SK-N-SH (cell line): ENCODE measurements at regions not wholly inside any gene's neighbourhood (a gene's known extent, or its start where the extent isn't known, plus 50 kb on each side); places are given as distances from the start of the nearest gene placed in this dataset.
A peak's percentile ranks its signal among the peaks of the same experiment; 100 is the strongest.

Source experiments
- CTCF ChIA-PET: fragments of 300-600, 350-600 bp; formaldehyde crosslinking; extraction: SDS; loops from one replicate; lab custom pipeline; 2021; lab: Yijun Ruan, JAX
- POLR2A ChIA-PET: fragments of 350-600 bp; sonication (Branson Sonifier 250); formaldehyde crosslinking; extraction: SDS; loops from one replicate; lab custom pipeline; 2020; ENCODE audit warnings: antibody characterized with exemption, inconsistent platforms; lab: Yijun Ruan, JAX
- DNase-seq: peaks from one replicate; pipeline ENCODE4 v3.0.0; 2012
- H2AFZ ChIP-seq: fragments of 200-600 bp; sonication (generic); 2 replicates; pipeline ENCODE4 v1.8.1; 2016; ENCODE audit warnings: antibody characterized with exemption, mild to moderate bottlenecking, low read depth
- H3F3A ChIP-seq: fragments of 200-600 bp; sonication (generic); replicated peaks from 2 replicates; pipeline ENCODE3; 2016; ENCODE audit warnings: antibody characterized with exemption, mild to moderate bottlenecking; ENCODE audit not compliant: insufficient read depth
- H3K27ac ChIP-seq, 2 experiments: fragments of 200-500 bp in 1 of 2; fragments of 200-600 bp in 1 of 2; sonication (Bioruptor generic) in 1 of 2; sonication (generic), shearing (Covaris generic) in 1 of 2; 2 replicates each; pipeline versions ENCODE4 v1.5.1 to v1.6.1; 2014 to 2016; ENCODE audit warnings: low read depth in 2 of 2, inconsistent platforms in 1 of 2, low read length in 1 of 2, mild to moderate bottlenecking in 1 of 2, mixed read lengths in 1 of 2
- H3K27me3 ChIP-seq: fragments of 200-600 bp; sonication (generic), shearing (Covaris generic); 2 replicates; pipeline ENCODE4 v1.6.1; 2016; ENCODE audit warnings: mixed run types; ENCODE audit not compliant: insufficient read depth
- H3K36me3 ChIP-seq, 2 experiments: fragments of 200-500 bp in 1 of 2; fragments of 200-600 bp in 1 of 2; sonication (Bioruptor generic) in 1 of 2; sonication (generic) in 1 of 2; replicated peaks in 1 of 2; 2 replicates each; pipeline versions ENCODE3 to v1.5.1; 2014 to 2016; ENCODE audit warnings: low read length in 1 of 2, mild to moderate bottlenecking in 1 of 2; ENCODE audit not compliant: insufficient read depth in 2 of 2, control insufficient read depth in 1 of 2
- H3K4me1 ChIP-seq, 2 experiments: fragments of 200-500 bp in 1 of 2; fragments of 200-600 bp in 1 of 2; sonication (Bioruptor generic) in 1 of 2; sonication (generic), shearing (Covaris generic) in 1 of 2; 2 replicates each; pipeline versions ENCODE4 v1.5.1 to v1.6.1; 2014 to 2016; ENCODE audit warnings: low read depth in 1 of 2, low read length in 1 of 2, mixed run types in 1 of 2; ENCODE audit not compliant: insufficient read depth in 2 of 2, control insufficient read depth in 1 of 2
- H3K4me2 ChIP-seq: fragments of 200-600 bp; sonication (generic), shearing (Covaris generic); 2 replicates; pipeline ENCODE4 v1.6.1; 2017; ENCODE audit warnings: mixed run types
- H3K4me3 ChIP-seq, 2 experiments: fragments of 200-500 bp in 1 of 2; fragments of 200-600 bp in 1 of 2; sonication (Bioruptor generic) in 1 of 2; sonication (generic), shearing (Covaris generic) in 1 of 2; 2 replicates each; pipeline versions ENCODE4 v1.5.1 to v1.8.1; 2014 to 2016; ENCODE audit warnings: low read depth in 2 of 2, inconsistent platforms in 1 of 2, low read length in 1 of 2, mild to moderate bottlenecking in 1 of 2, mixed read lengths in 1 of 2, moderate library complexity in 1 of 2
- H3K79me2 ChIP-seq: fragments of 200-600 bp; sonication (generic); 2 replicates; pipeline ENCODE4 v1.8.1; 2017; ENCODE audit warnings: mild to moderate bottlenecking; ENCODE audit not compliant: insufficient read depth
- H3K9ac ChIP-seq: fragments of 200-600 bp; sonication (generic); 2 replicates; pipeline ENCODE4 v1.6.1; 2017; ENCODE audit warnings: mixed run types
- H3K9me2 ChIP-seq: fragments of 200-600 bp; sonication (generic); 2 replicates; pipeline ENCODE4 v1.6.1; 2017; ENCODE audit warnings: mixed run types
- H3K9me3 ChIP-seq: fragments of 200-600 bp; sonication (generic); 2 replicates; pipeline ENCODE4 v1.6.1; 2017; ENCODE audit warnings: mixed run types, mild to moderate bottlenecking, moderate library complexity
- H4K20me1 ChIP-seq: fragments of 200-600 bp; sonication (generic); 2 replicates; pipeline ENCODE4 v1.6.1; 2017; ENCODE audit warnings: mild to moderate bottlenecking, mixed run types; ENCODE audit not compliant: insufficient read depth
- CTCF ChIP-seq: fragments of 200-600 bp; sonication (generic); IDR thresholded peaks from 2 replicates; pipeline ENCODE4 v1.6.1; 2017; ENCODE audit warnings: antibody characterized with exemption, mild to moderate bottlenecking, moderate library complexity
- ELF1 ChIP-seq: IDR thresholded peaks from 2 replicates; pipeline ENCODE4 v1.4.0; 2012
- EP300 ChIP-seq, 2 experiments: IDR thresholded peaks; 2 replicates each; pipeline versions ENCODE4 v1.4.0 to v1.6.1; 2012; ENCODE audit warnings: borderline replicate concordance in 1 of 2, low read depth in 1 of 2, low read length in 1 of 2
- EZH2phosphoT487 ChIP-seq: fragments of 200-600 bp; sonication (generic); IDR thresholded peaks from 2 replicates; pipeline ENCODE4 v1.6.1; 2017; ENCODE audit warnings: low read depth, mixed run types, mild to moderate bottlenecking, antibody characterized with exemption, moderate library complexity, borderline replicate concordance
- FOSL2 ChIP-seq: IDR thresholded peaks from 2 replicates; pipeline ENCODE4 v1.4.0; 2012; ENCODE audit warnings: low read depth, mild to moderate bottlenecking, moderate library complexity, borderline replicate concordance
- FOXJ3 ChIP-seq: sonication (generic); formaldehyde crosslinking; IDR thresholded peaks from 2 replicates; pipeline ENCODE4 v1.5.1; 2020; ENCODE audit warnings: mild to moderate bottlenecking, missing genetic modification reagents
- GATA2 ChIP-seq: sonication (generic); formaldehyde crosslinking; IDR thresholded peaks from 2 replicates; pipeline ENCODE4 v1.5.0; 2020; ENCODE audit warnings: mild to moderate bottlenecking, missing genetic modification reagents
- NRF1 ChIP-seq: IDR thresholded peaks from 2 replicates; pipeline ENCODE4 v1.6.1; 2012; ENCODE audit warnings: low read depth, mild to moderate bottlenecking, low read length
- RFX5 ChIP-seq: IDR thresholded peaks from 2 replicates; pipeline ENCODE4 v1.6.1; 2012; ENCODE audit warnings: mild to moderate bottlenecking, improper control_type of control experiment, low read length
- TCF12 ChIP-seq: IDR thresholded peaks from 2 replicates; pipeline ENCODE4 v1.4.0; 2012
- USF2 ChIP-seq: fragments of 150-350 bp; IDR thresholded peaks from 2 replicates; pipeline ENCODE4 v1.6.1; 2017; ENCODE audit warnings: antibody characterized with exemption, low read length, low read depth, borderline replicate concordance
- YY1 ChIP-seq: IDR thresholded peaks from 2 replicates; pipeline ENCODE4 v1.4.0; 2012; ENCODE audit warnings: low read depth, mild to moderate bottlenecking
- WGBS: methylation state at CpG from one replicate; pipeline ENCODE4 v1.1.6; 2017; ENCODE audit warnings: low lambda C conversion rate; 5-methylcytosine and 5-hydroxymethylcytosine counted together
- TF ChIP-seq, protein P1 (sequence below): IDR thresholded peaks from 2 replicates; pipeline ENCODE4 v1.4.0; 2012; ENCODE audit warnings: low read depth
- TF ChIP-seq, protein P2 (sequence below): fragments of 150-350 bp; IDR thresholded peaks from 2 replicates; pipeline ENCODE4 v1.6.1; 2016; ENCODE audit warnings: mild to moderate bottlenecking, low read depth, low read length

- TF ChIP-seq USF2 (no peak), RFX5 (no peak), YY1 (no peak), FOSL2 (peak; percentile 30; the same call in 1 of the 2 replicates), NRF1 (no peak), EZH2phosphoT487 (no peak), EP300 (IDR thresholded peaks at IDR 0.05; ENCODE audit: borderline replicate concordance in 1 of 2, low read depth in 1 of 2, low read length in 1 of 2) (0 out of 4 replicates have a peak, but pooled peaks of 1 of the 2 experiments have one; percentile 14), ELF1 (no peak)
- TF ChIP-seq, protein P1, sequence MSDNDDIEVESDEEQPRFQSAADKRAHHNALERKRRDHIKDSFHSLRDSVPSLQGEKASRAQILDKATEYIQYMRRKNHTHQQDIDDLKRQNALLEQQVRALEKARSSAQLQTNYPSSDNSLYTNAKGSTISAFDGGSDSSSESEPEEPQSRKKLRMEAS, result no peak
Observed at GRCh38 chr3:30462721-30463470, 143.5 kb upstream of the TGFBR2 start (continued).

- ChIA-PET POLR2A (no interaction called here), CTCF (no interaction called here)
Observed at GRCh38 chr3:30464381-30464780, 142.0 kb upstream of the TGFBR2 start.

GRCh38 chr3:30465454-30465853 lies 140.9 kb upstream of the TGFBR2 start:
- H3K27me3 ChIP-seq, result no peaks in the 10 kb centered on the region
- TF ChIP-seq CTCF (no peak), ELF1 (no peak), GATA2 (no peak), FOSL2 (no peak), RFX5 (no peak), NRF1 (no peak)
- H3K4me1 ChIP-seq, result peaks cover 0 to 16% of the 10 kb centered on the region in 2 experiments; a peak in 1 of 4 replicates
- peaks cover 19% of the 10 kb centered on the region for H3F3A ChIP-seq
- no peaks in the 10 kb centered on the region for H3K79me2 ChIP-seq
- no peak overlapping the region for H3K27ac ChIP-seq
- 75% methylated on average over 2 of the region's 2 CpGs for WGBS
- DNase-seq, result no peak
- POLR2A ChIA-PET, result no interaction called here
- no peaks in the 10 kb centered on the region for H3K9me2 ChIP-seq
- H2AFZ ChIP-seq, result no peak overlapping the region
- no peaks in the 10 kb centered on the region for H3K9me3 ChIP-seq
- H3K9ac ChIP-seq, result no peak overlapping the region
- H3K4me3 ChIP-seq, result no peak overlapping the region
- no peaks in the 10 kb centered on the region for H3K36me3 ChIP-seq
- H3K4me2 ChIP-seq, result no peak overlapping the region
- CTCF ChIA-PET, result no interaction called here
- no peaks in the 10 kb centered on the region for H4K20me1 ChIP-seq

More at GRCh38 chr3:30464381-30464780, 142.0 kb upstream of the TGFBR2 start:
- peaks cover 11% of the 10 kb centered on the region for H3F3A ChIP-seq
- no peaks in the 10 kb centered on the region for H3K9me3 ChIP-seq
- TF ChIP-seq GATA2 (no peak), EP300 (IDR thresholded peaks at IDR 0.05; ENCODE audit: borderline replicate concordance in 1 of 2, low read depth in 1 of 2, low read length in 1 of 2) (no peak), TCF12 (no peak), RFX5 (no peak), FOXJ3 (CRISPR knock-in tag) (no peak), NRF1 (no peak)
- TF ChIP-seq, protein P2, sequence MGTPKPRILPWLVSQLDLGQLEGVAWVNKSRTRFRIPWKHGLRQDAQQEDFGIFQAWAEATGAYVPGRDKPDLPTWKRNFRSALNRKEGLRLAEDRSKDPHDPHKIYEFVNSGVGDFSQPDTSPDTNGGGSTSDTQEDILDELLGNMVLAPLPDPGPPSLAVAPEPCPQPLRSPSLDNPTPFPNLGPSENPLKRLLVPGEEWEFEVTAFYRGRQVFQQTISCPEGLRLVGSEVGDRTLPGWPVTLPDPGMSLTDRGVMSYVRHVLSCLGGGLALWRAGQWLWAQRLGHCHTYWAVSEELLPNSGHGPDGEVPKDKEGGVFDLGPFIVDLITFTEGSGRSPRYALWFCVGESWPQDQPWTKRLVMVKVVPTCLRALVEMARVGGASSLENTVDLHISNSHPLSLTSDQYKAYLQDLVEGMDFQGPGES, result no peak
- H3K36me3 ChIP-seq, result no peaks in the 10 kb centered on the region
- H3K79me2 ChIP-seq, result no peaks in the 10 kb centered on the region
- DNase-seq, result no peak
- no peak overlapping the region for H2AFZ ChIP-seq
- no peak overlapping the region for H3K4me2 ChIP-seq
- peaks cover 0 to 16% of the 10 kb centered on the region in 2 experiments; a peak in 1 of 4 replicates for H3K4me1 ChIP-seq
- no peaks in the 10 kb centered on the region for H3K27me3 ChIP-seq
- H3K4me3 ChIP-seq, result no peak overlapping the region
- H3K27ac ChIP-seq, result no peak overlapping the region
- no peak overlapping the region for H3K9ac ChIP-seq
- H4K20me1 ChIP-seq, result no peaks in the 10 kb centered on the region
- no peaks in the 10 kb centered on the region for H3K9me2 ChIP-seq
